WTC11 (cell line): ENCODE measurements at regions not wholly inside any gene's neighbourhood (a gene's known extent, or its start where the extent isn't known, plus 50 kb on each side); places are given as distances from the start of the nearest gene placed in this dataset.

Experiments
- ATAC-seq: fragments of 200-7000 bp; cut with Tn5 transposase; 2 replicates; pipeline ENCODE4 v1.10.0; 2021; ENCODE audit warnings: mild to moderate bottlenecking, moderate library complexity
- CTCF ChIA-PET: fragments of 300-600 bp; sonication (Branson Sonifier 250); formaldehyde crosslinking; loops from one replicate; lab custom pipeline; 2021; ENCODE audit warnings: antibody characterized with exemption; lab: Charles Lee
- POLR2A ChIA-PET: fragments of 350-600 bp; sonication (Branson Sonifier 250); formaldehyde crosslinking; loops from one replicate; lab custom pipeline; 2021; ENCODE audit warnings: antibody characterized with exemption; lab: Charles Lee
- DNase-seq: peaks from one replicate; pipeline ENCODE4 v3.0.0; 2021; ENCODE audit warnings: low spot score
- H3K27ac Mint-ChIP-seq: 2 replicates; pipeline ENCODE4 v1.8.0; 2021; ENCODE audit warnings: mixed read lengths
- H3K27me3 Mint-ChIP-seq: 2 replicates; pipeline ENCODE4 v1.8.0; 2021; ENCODE audit warnings: low read depth, mild to moderate bottlenecking, moderate library complexity, mixed read lengths
- H3K36me3 Mint-ChIP-seq: 2 replicates; pipeline ENCODE4 v1.8.0; 2021; ENCODE audit warnings: mixed read lengths
- H3K4me1 Mint-ChIP-seq: 2 replicates; pipeline ENCODE4 v1.8.0; 2022; ENCODE audit warnings: mixed read lengths
- H3K4me3 Mint-ChIP-seq: 2 replicates; pipeline ENCODE4 v1.8.0; 2021; ENCODE audit warnings: mild to moderate bottlenecking, moderate library complexity, mixed read lengths
- H3K9me3 Mint-ChIP-seq: 2 replicates; pipeline ENCODE4 v1.8.0; 2021; ENCODE audit warnings: mixed read lengths
- AR ChIP-seq: fragments of 250-450 bp; sonication (Bioruptor Pico); IDR thresholded peaks from 2 replicates; pipeline ENCODE4 v1.9.0; 2021; ENCODE audit warnings: mild to moderate bottlenecking
- ATF2 ChIP-seq: sonication (generic); formaldehyde crosslinking; IDR thresholded peaks from 2 replicates; pipeline ENCODE4 v1.8.1; 2022; ENCODE audit warnings: low read depth, missing genetic modification reagents, borderline replicate concordance
- E2F1 ChIP-seq: sonication (generic); formaldehyde crosslinking; IDR thresholded peaks from 2 replicates; pipeline ENCODE4 v1.8.0; 2022; ENCODE audit warnings: mild to moderate bottlenecking, missing genetic modification reagents
- ETV6 ChIP-seq: sonication (generic); formaldehyde crosslinking; IDR thresholded peaks from 2 replicates; pipeline ENCODE4 v1.8.1; 2022; ENCODE audit warnings: mild to moderate bottlenecking, missing genetic modification reagents
- FOXJ3 ChIP-seq: sonication (generic); formaldehyde crosslinking; IDR thresholded peaks from 2 replicates; pipeline ENCODE4 v1.9.0; 2021; ENCODE audit warnings: missing genetic modification reagents, mild to moderate bottlenecking, borderline replicate concordance
- GRHL2 ChIP-seq: fragments of 250-450 bp; sonication (Bioruptor Pico); IDR thresholded peaks from 2 replicates; pipeline ENCODE4 v1.8.0; 2022; ENCODE audit warnings: mild to moderate bottlenecking, moderate library complexity; ENCODE audit not compliant: insufficient replicate concordance, severe bottlenecking
- JUN ChIP-seq: sonication (generic); formaldehyde crosslinking; IDR thresholded peaks from 2 replicates; pipeline ENCODE4 v1.8.0; 2023; ENCODE audit warnings: mild to moderate bottlenecking, missing genetic modification reagents
- MYBL2 ChIP-seq: sonication (generic); formaldehyde crosslinking; IDR thresholded peaks from 2 replicates; pipeline ENCODE4 v1.8.1; 2023; ENCODE audit warnings: mild to moderate bottlenecking, moderate library complexity, missing genetic modification reagents
- NFYB ChIP-seq: sonication (generic); formaldehyde crosslinking; conservative IDR thresholded peaks from 2 replicates; pipeline ENCODE4 v1.8.0; 2022; ENCODE audit warnings: low read depth, missing genetic modification reagents
- PRDM15 ChIP-seq: sonication (generic); formaldehyde crosslinking; IDR thresholded peaks from 2 replicates; pipeline ENCODE4 v1.8.0; 2022; ENCODE audit warnings: missing genetic modification reagents
- ZNF281 ChIP-seq: sonication (generic); formaldehyde crosslinking; IDR thresholded peaks from 2 replicates; pipeline ENCODE4 v1.8.0; 2023; ENCODE audit warnings: mild to moderate bottlenecking, missing genetic modification reagents
- ZNF416 ChIP-seq: fragments of 250-450 bp; sonication (Bioruptor Pico); IDR thresholded peaks from 2 replicates; pipeline ENCODE4 v1.9.0; 2021; ENCODE audit warnings: mild to moderate bottlenecking, inconsistent platforms
- ZNF512 ChIP-seq: sonication (generic); formaldehyde crosslinking; IDR thresholded peaks from 2 replicates; pipeline ENCODE4 v1.8.1; 2022; ENCODE audit warnings: missing genetic modification reagents, borderline replicate concordance
- ZNF532 ChIP-seq: fragments of 250-450 bp; sonication (Bioruptor Pico); IDR thresholded peaks from 2 replicates; pipeline ENCODE4 v1.9.0; 2021; ENCODE audit warnings: mild to moderate bottlenecking, borderline replicate concordance
- ZSCAN18 ChIP-seq: fragments of 250-450 bp; sonication (Bioruptor Pico); IDR thresholded peaks from 2 replicates; pipeline ENCODE4 v2.1.2; 2022; ENCODE audit warnings: mild to moderate bottlenecking, moderate library complexity

- TF ChIP-seq AR (no peak), NFYB (CRISPR knock-in tag) (no peak), MYBL2 (CRISPR knock-in tag) (no peak), JUN (CRISPR knock-in tag) (no peak), ZNF532 (CRISPR knock-in tag) (no peak), ZNF512 (CRISPR knock-in tag) (no peak)
- TF ChIP-seq, all 79 proteins: peak for 0
Measured at GRCh38 chr21:32215306-32215685, 63.6 kb downstream of the MIS18A start (continued).

GRCh38 chr21:32214654-32215305 lies 64.1 kb downstream of the MIS18A start:
- Mint-ChIP-seq H3K4me1 (no peaks in the 10 kb centered on the region), H3K27ac (no peak overlapping the region), H3K27me3 (no peaks in the 10 kb centered on the region; the same call in 1 of the 2 replicates), H3K9me3 (peaks cover 19% of the 10 kb centered on the region), H3K4me3 (no peak overlapping the region), H3K36me3 (0 out of 2 replicates have a peak, but pooled peaks cover 2% of the 10 kb centered on the region)
- CTCF ChIA-PET, result interaction anchor here (1.0 to 1.5 kb wide), 2 partner anchors 43 to 223 kb away, joined by 3 to 4 read pairs; no protein-coding TSS in a partner anchor
- POLR2A ChIA-PET, result no interaction called here
- DNase-seq, result no peak
- no peak for ATAC-seq
- TF ChIP-seq ZNF416 (CRISPR knock-in tag) (no peak), ATF2 (CRISPR knock-in tag) (no peak), E2F1 (CRISPR knock-in tag) (no peak), GRHL2 (CRISPR knock-in tag) (no peak), FOXJ3 (CRISPR knock-in tag) (no peak), ZNF281 (CRISPR knock-in tag) (no peak), ZSCAN18 (no peak), ETV6 (no peak), PRDM15 (no peak)
